ENCODE measurements at regions not wholly inside any gene's neighbourhood (a gene's known extent, or its start where the extent isn't known, plus 50 kb on each side); places are given as distances from the start of the nearest gene placed in this dataset.

DNA sequence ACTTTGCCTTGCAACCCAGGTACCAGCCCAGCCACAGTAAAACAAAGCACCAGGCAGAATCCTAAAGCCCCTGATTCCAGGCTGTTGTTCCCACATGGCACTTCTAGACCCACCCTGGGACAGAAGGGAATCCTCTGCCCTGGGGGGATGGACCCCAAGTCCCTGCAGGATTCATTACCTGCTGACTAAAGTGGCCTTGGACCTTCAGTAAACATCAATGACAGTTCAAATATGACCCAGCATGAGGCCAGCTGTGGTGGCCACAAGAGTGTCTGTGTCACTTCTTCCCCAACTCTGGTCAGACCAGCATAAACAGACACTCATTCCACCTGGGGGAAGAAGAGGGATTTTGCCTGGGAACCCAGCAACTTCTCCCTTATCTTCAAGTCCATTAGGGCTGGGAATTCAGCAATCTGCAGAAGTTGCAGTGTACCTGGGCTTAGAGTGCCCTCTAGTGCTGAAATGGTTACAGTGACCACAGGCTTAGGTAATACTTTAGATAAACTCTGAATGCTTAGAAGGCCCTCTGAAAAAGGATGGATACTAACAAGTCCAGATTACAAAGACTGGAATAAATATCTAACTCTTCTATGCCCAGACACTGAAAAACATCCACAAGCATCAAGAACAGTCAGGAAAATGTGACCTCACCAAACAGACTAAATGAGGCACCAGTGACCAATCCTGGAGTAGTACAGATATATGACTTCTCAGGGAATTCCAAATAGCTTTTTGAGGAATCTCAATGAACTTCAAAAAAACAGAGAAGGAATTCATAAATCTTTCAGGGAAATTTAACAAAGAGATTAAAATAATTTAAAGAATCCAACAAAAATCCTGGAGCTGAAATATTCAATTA is 108.5 kb upstream of the TMEM168 start:
- DNase-seq (ENCODE audit: low read depth in 1 of 2, low spot score in 2 of 2) (peak; percentile 15 to 62), FAIRE-seq (peak; percentile 95)
- Histone ChIP-seq H4K8ac (ENCODE audit: extremely low read depth, insufficient read depth, low read length) (no peak overlapping the region), H2AK5ac (ENCODE audit: low read depth, low read length) (no peak overlapping the region), H2BK120ac (replicated peaks; ENCODE audit: low read depth, low read length) (no peak overlapping the region), H3K4me1 (replicated peaks in 1 of 4; ENCODE audit: control insufficient read depth in 3 of 4, insufficient read depth in 4 of 4, low read length in 3 of 4) (no peaks in the 10 kb centered on the region), H4K5ac (ENCODE audit: insufficient read length, low read depth, low read length) (no peak overlapping the region), H3K9me3 (ENCODE audit: insufficient read depth in 2 of 2, low read depth in 1 of 2, low read length in 1 of 2) (peaks cover 5 to 11% of the 10 kb centered on the region in 2 experiments; a peak in 3 of 4 replicates), H3K27me3 (replicated peaks in 1 of 4; ENCODE audit: control insufficient read depth in 3 of 4, extremely low read depth in 1 of 4, insufficient read depth in 3 of 4, low read length in 3 of 4) (no peaks in the 10 kb centered on the region), H4K20me1 (replicated peaks in 1 of 2; ENCODE audit: control insufficient read depth in 1 of 2, insufficient read depth in 2 of 2, low read length in 2 of 2) (peaks cover 2 to 3% of the 10 kb centered on the region in 2 experiments), H2BK12ac (ENCODE audit: low read depth, low read length) (no peak overlapping the region), H2BK5ac (ENCODE audit: low read depth, low read length) (no peak overlapping the region), H3K23ac (ENCODE audit: insufficient read length) (no peak overlapping the region), H3K56ac (replicated peaks; ENCODE audit: insufficient read length, low read depth, low read length) (no peak overlapping the region), H3K9ac (replicated peaks in 1 of 4; ENCODE audit: extremely low read depth in 1 of 4, low read depth in 3 of 4, low read length in 3 of 4) (no peak overlapping the region), H3K36me3 (ENCODE audit: control insufficient read depth in 2 of 4, insufficient read depth in 4 of 4, low read length in 3 of 4) (peaks cover 0 to 10% (median 4%) of the 10 kb centered on the region in 4 experiments; a peak in 3 of 8 replicates), H3K18ac (ENCODE audit: extremely low read depth, low read length) (no peak overlapping the region), H3K23me2 (ENCODE audit: low read depth, low read length) (no peaks in the 10 kb centered on the region), H2BK20ac (ENCODE audit: low read length) (no peak overlapping the region), H3K79me2 (ENCODE audit: control insufficient read depth in 1 of 2, insufficient read depth in 2 of 2, low read length in 2 of 2) (peaks cover 0 to 13% of the 10 kb centered on the region in 2 experiments; a peak in 2 of 4 replicates), H2BK15ac (ENCODE audit: low read length) (no peak overlapping the region), H3K4ac (replicated peaks; ENCODE audit: insufficient read length, low read depth, low read length) (no peak overlapping the region), H4K91ac (replicated peaks; ENCODE audit: insufficient read length, low read length) (no peak overlapping the region), H2AFZ (ENCODE audit: low read length) (no peak overlapping the region), H3K14ac (ENCODE audit: insufficient read length) (no peak overlapping the region), H3K4me2 (ENCODE audit: insufficient read depth in 1 of 2, low read depth in 2 of 2, low read length in 2 of 2) (no peak overlapping the region), H3K27ac (ENCODE audit: low read depth, low read length) (no peak overlapping the region; the same call in 1 of the 2 replicates), H3K4me3 (ENCODE audit: extremely low read depth in 1 of 4, insufficient read depth in 2 of 4, low read depth in 3 of 4, low read length in 4 of 4) (no peak overlapping the region), H3K79me1 (ENCODE audit: low read depth, low read length) (no peaks in the 10 kb centered on the region)
- ChIA-PET CTCF (ENCODE audit: partially characterized antibody) (interaction anchor here (0.6 to 2.3 kb wide), 19 partner anchors 8 to 418 kb away, joined by 3 to 11 read pairs (median 3); partner anchors contain the start of gene LSMEM1), POLR2A (ENCODE audit: partially characterized antibody) (no interaction called here)
- TF ChIP-seq BCL11A (IDR thresholded peaks at IDR 0.05; ENCODE audit: low read depth in 2 of 2, low read length in 2 of 2): no peak
- peak; percentile 48; the same call in 1 of the 2 replicates for TF ChIP-seq CEBPB (IDR thresholded peaks at IDR 0.05; ENCODE audit: low read depth, low read length)
- TF ChIP-seq CHD1 (IDR thresholded peaks at IDR 0.05; ENCODE audit: low read depth, low read length): no peak
